Tibial nerve (tissue), 4 donors: ENCODE measurements at regions not wholly inside any gene's neighbourhood (a gene's known extent, or its start where the extent isn't known, plus 50 kb on each side); places are given as distances from the start of the nearest gene placed in this dataset.

Source experiments
- DNase-seq, 2 donors: peaks; one replicate each; pipeline ENCODE4 v3.0.0-alpha.2; 2019; ENCODE audit warnings: low spot score in 2 of 2
- H3K27ac ChIP-seq, 4 donors: fragments of 200-600 bp; sonication (generic) in 3 of 4; one replicate each; pipeline ENCODE4 v1.5.1; 2017 to 2019; ENCODE audit warnings: mild to moderate bottlenecking in 1 of 4
- H3K27me3 ChIP-seq, 2 donors: fragments of 200-600 bp; sonication (generic) in 1 of 2; one replicate each; pipeline versions ENCODE4 v1.5.1 to v1.6.0; 2017 to 2019
- H3K36me3 ChIP-seq, 3 donors: fragments of 200-600 bp; sonication (generic); one replicate each; pipeline ENCODE4 v1.5.1; 2018 to 2019
- H3K4me1 ChIP-seq, 4 donors: fragments of 200-600 bp; sonication (generic) in 3 of 4; one replicate each; pipeline ENCODE4 v1.5.1; 2017 to 2019
- H3K4me3 ChIP-seq, 4 donors: fragments of 200-600 bp; sonication (generic) in 3 of 4; one replicate each; pipeline ENCODE4 v1.5.1; 2017 to 2019; ENCODE audit warnings: mild to moderate bottlenecking in 1 of 4, moderate library complexity in 1 of 4
- H3K9me3 ChIP-seq, 4 donors: fragments of 200-600 bp; sonication (generic) in 3 of 4; one replicate each; pipeline ENCODE4 v1.5.1; 2017 to 2019
- CTCF ChIP-seq, 5 experiments: fragments of 200-600 bp in 3 of 5; fragments of 450-650 bp in 2 of 5; sonication (generic) in 3 of 5; IDR thresholded peaks; one replicate each; pipeline ENCODE4 v1.5.1; 2016 to 2019; ENCODE audit warnings: antibody characterized with exemption in 5 of 5, mild to moderate bottlenecking in 3 of 5, moderate library complexity in 2 of 5
- EP300 ChIP-seq, 2 donors: sonication (generic); formaldehyde crosslinking; IDR thresholded peaks; one replicate each; pipeline ENCODE4 v1.6.1; 2017; ENCODE audit warnings: antibody characterized with exemption in 2 of 2, mild to moderate bottlenecking in 1 of 2
- POLR2A ChIP-seq, 2 donors: fragments of 450-650 bp; IDR thresholded peaks; one replicate each; pipeline ENCODE4 v1.6.1; 2017; ENCODE audit warnings: antibody characterized with exemption in 2 of 2, mild to moderate bottlenecking in 2 of 2, moderate library complexity in 2 of 2
- WGBS, 2 donors: methylation state at CpG; one replicate each; pipeline ENCODE4 v1.1.5; 2018; 5-methylcytosine and 5-hydroxymethylcytosine counted together

DNA sequence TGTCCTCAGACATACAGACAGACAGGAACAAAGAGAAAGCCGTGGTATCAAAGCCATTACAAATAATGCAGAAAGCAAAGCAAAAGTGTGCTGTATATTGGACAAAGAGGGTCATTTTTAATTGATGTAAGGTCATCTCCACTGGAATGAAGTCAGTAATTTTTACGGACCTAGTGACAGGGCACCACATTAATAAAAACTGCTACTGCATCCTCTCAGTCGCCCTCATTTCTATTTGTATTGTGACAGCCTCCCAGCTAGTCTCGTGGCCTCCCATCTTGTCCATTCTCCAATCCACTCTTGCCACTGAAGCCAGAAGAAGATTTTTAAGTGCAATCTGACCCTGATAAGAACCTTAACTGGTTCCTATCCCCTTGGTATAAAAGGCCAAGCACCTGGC is 132.4 kb downstream of the NUAK1 start:
- no peaks in the 10 kb centered on the region for H3K27me3 ChIP-seq
- no peak overlapping the region for H3K4me3 ChIP-seq
- no peaks in the 10 kb centered on the region for H3K4me1 ChIP-seq
- 69 to 73% methylated on average over 4 of the region's 4 CpGs for WGBS, 2 donors
- DNase-seq = no peak
- no peaks in the 10 kb centered on the region for H3K9me3 ChIP-seq
- no peak for TF ChIP-seq EP300 (IDR thresholded peaks at IDR 0.05)
- no peak for TF ChIP-seq POLR2A (IDR thresholded peaks at IDR 0.05)
- TF ChIP-seq CTCF (IDR thresholded peaks at IDR 0.05) = no peak
- H3K27ac ChIP-seq = no peak overlapping the region
- H3K36me3 ChIP-seq = no peaks in the 10 kb centered on the region

GRCh38 chr12:106006940-106007339 is 131.8 kb downstream of the NUAK1 start:
- WGBS, 2 donors = 79 to 81% methylated on average over 2 of the region's 2 CpGs
- Histone ChIP-seq H3K4me1 (no peaks in the 10 kb centered on the region), H3K27ac (no peak overlapping the region), H3K27me3 (no peaks in the 10 kb centered on the region), H3K36me3 (no peaks in the 10 kb centered on the region), H3K4me3 (no peak overlapping the region), H3K9me3 (no peaks in the 10 kb centered on the region)
- DNase-seq = no peak
- TF ChIP-seq CTCF (IDR thresholded peaks at IDR 0.05) = no peak
- no peak for TF ChIP-seq EP300 (IDR thresholded peaks at IDR 0.05)
- no peak for TF ChIP-seq POLR2A (IDR thresholded peaks at IDR 0.05)

DNA sequence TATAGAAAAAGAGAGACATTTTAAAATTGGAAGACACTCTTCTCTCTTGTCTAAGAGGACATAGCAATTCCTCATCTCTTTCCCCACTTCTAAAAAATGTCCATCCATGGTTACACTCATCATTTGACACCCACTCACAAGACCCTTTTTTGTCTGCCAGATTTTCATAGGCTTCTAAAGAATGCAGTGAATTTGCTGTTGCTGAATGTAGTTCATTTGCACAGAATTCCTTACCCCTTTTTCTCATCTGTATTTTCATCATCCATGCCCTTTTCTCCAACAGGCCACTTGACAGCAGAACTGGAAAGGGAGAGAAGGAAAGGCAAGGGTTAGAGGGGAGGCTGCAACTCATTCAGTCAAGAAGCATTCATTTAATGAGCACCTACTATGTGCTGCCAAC is 128.0 kb downstream of the NUAK1 start:
- TF ChIP-seq POLR2A (IDR thresholded peaks at IDR 0.05) (no peak), EP300 (IDR thresholded peaks at IDR 0.05) (no peak), CTCF (IDR thresholded peaks at IDR 0.05) (no peak)
- Histone ChIP-seq H3K4me1 (no peaks in the 10 kb centered on the region), H3K4me3 (no peak overlapping the region), H3K27ac (no peak overlapping the region), H3K27me3 (no peaks in the 10 kb centered on the region), H3K9me3 (no peaks in the 10 kb centered on the region), H3K36me3 (no peaks in the 10 kb centered on the region)
- DNase-seq = no peak
